Activated naive CD8-positive, alpha-beta T cell treated with anti-CD3 and anti-CD28 coated beads, Interleukin-2, amount 10 ng/mL, durations not matched to agents 7 days and 5 days (primary cell): ENCODE measurements at regions not wholly inside any gene's neighbourhood (a gene's known extent, or its start where the extent isn't known, plus 50 kb on each side); places are given as distances from the start of the nearest gene placed in this dataset.
A peak's percentile ranks its signal among the peaks of the same experiment; 100 is the strongest.

ENCODE experiments used
- ATAC-seq: fragments of 150-1000 bp; cut with Tn5 transposase; one replicate; pipeline ENCODE4 v1.10.0; 2021; ENCODE audit warnings: low read depth, moderate library complexity
- POLR2A ChIA-PET: fragments of 350-600 bp; sonication (Branson Sonifier 250); formaldehyde crosslinking; loops from one replicate; lab custom pipeline; 2021; ENCODE audit warnings: antibody characterized with exemption; lab: Charles Lee
- DNase-seq: peaks from one replicate; pipeline ENCODE4 v3.0.0; 2021
- H3K27ac Mint-ChIP-seq: one replicate; pipeline ENCODE4 v1.8.0; 2022; ENCODE audit warnings: mild to moderate bottlenecking, mixed read lengths
- H3K27me3 Mint-ChIP-seq: one replicate; pipeline ENCODE4 v1.8.0; 2022; ENCODE audit warnings: mild to moderate bottlenecking, moderate library complexity, mixed read lengths
- H3K36me3 Mint-ChIP-seq: one replicate; pipeline ENCODE4 v1.8.0; 2021; ENCODE audit warnings: mild to moderate bottlenecking, mixed read lengths
- H3K4me1 Mint-ChIP-seq: one replicate; pipeline ENCODE4 v1.8.0; 2021; ENCODE audit warnings: mixed read lengths
- H3K4me3 Mint-ChIP-seq: one replicate; pipeline ENCODE4 v1.8.0; 2022; ENCODE audit warnings: mild to moderate bottlenecking, moderate library complexity, mixed read lengths
- H3K9me3 Mint-ChIP-seq: one replicate; pipeline ENCODE4 v1.8.0; 2021; ENCODE audit warnings: mixed read lengths

DNA sequence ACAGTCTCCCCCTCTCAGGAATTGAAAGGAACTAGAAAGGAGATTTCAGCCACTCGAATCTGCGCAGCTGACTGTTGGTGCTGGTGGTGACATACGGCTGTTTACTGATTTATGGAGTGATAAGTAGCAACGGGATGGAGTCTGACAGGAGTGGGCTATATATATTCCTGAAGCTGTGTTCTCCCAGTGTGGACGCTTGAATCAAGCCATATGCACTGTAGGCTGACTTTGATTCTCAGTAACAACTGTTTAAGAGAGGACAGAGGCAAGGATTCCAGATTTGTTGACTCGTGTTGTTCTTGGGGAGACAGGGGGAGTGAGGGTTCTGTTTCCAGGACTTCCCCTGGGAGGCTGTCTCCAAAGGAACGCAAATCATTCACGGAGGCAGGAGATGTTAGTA, 260.1 kb upstream of the AUTS2 start:
- no peak overlapping the region for H3K4me3 Mint-ChIP-seq
- peaks cover 8% of the 10 kb centered on the region for H3K9me3 Mint-ChIP-seq
- H3K27me3 Mint-ChIP-seq = no peaks in the 10 kb centered on the region
- H3K27ac Mint-ChIP-seq = no peak overlapping the region
- POLR2A ChIA-PET = no interaction called here
- no peak for DNase-seq
- ATAC-seq = no peak
- H3K36me3 Mint-ChIP-seq = no peaks in the 10 kb centered on the region
- H3K4me1 Mint-ChIP-seq = no peaks in the 10 kb centered on the region

DNA sequence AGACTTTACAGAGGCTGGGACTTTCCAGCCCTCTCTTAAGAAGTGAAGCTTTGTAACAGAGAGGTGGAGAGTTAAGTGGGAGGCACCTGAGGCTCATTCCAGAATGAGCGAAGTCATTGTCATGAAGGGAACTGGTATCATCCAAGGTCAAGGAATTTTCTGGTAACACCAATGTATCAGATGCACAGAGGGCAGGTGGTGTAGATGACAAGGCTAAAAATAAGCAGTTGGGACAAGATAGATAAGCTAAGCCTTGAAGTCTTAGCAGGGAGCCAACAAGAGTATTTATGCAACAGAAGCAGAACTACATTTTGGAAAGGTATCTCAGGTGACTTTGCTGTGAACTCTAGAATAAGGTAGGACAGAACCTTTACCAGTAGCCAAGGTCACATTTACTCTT, 257.0 kb upstream of the AUTS2 start:
- DNase-seq = no peak
- POLR2A ChIA-PET = no interaction called here
- ATAC-seq = no peak
- H3K27me3 Mint-ChIP-seq = no peaks in the 10 kb centered on the region
- peaks cover 7% of the 10 kb centered on the region for H3K9me3 Mint-ChIP-seq
- no peaks in the 10 kb centered on the region for H3K4me1 Mint-ChIP-seq
- no peak overlapping the region for H3K27ac Mint-ChIP-seq
- H3K4me3 Mint-ChIP-seq = no peak overlapping the region
- no peaks in the 10 kb centered on the region for H3K36me3 Mint-ChIP-seq

DNA sequence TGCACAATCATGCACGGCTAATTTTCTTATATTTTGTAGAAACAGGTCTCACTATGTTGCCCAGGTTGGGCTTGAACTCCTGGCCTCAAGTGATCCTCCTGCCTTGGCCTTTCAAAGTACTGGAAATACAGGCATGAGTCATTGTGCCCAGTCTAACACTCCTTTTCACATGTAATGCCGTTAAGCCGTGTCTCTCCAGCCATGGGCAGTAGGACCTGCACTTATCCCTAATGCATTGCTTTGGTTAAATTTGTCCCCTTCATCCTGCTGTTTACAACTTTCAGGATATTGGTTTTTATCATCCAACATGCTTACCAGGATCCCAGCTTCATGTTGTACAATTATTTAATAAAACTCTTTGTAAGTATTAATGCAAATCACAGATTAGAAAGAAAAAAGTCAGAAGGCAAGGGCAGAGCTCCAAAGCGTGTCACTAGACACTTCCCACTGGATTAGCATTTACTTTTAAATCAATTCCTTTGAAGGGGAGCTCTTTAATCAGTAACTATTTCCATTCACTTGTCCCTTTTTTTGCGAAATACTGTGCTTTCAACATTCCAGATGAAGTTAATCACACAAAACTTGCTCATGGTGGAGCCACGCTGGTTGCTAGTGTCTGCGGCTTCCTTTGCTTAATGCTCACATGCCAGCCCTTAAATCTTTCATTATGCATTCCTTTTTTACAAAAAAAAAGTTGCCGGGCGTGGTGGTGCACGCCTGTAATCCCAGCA, 256.0 kb upstream of the AUTS2 start:
- no peak for DNase-seq
- Mint-ChIP-seq H3K4me3 (no peak overlapping the region), H3K4me1 (no peaks in the 10 kb centered on the region), H3K9me3 (peaks cover 6% of the 10 kb centered on the region), H3K27ac (no peak overlapping the region), H3K27me3 (no peaks in the 10 kb centered on the region), H3K36me3 (no peaks in the 10 kb centered on the region)
- POLR2A ChIA-PET = no interaction called here
- ATAC-seq = no peak

DNA sequence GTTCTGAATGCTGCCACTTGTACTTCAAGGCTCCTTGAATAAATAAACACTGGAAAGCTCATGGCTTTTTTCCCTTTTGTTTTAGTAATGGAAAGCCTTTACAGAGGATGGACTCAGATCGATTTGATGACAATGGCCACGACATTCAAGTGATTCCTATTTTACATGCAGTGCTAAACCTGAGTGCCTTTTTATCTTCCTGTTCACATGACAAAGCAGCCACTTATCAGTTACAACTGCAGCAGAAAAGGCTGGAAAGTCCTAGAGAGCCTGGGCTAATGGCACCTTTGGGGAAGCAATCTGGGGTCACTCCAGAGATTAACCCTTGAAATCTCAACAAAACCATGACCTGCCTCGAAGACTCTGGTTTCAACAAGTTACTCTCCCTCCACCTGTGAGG, 249.0 kb upstream of the AUTS2 start:
- POLR2A ChIA-PET = no interaction called here
- Mint-ChIP-seq H3K27me3 (no peaks in the 10 kb centered on the region), H3K4me1 (no peaks in the 10 kb centered on the region), H3K27ac (no peak overlapping the region), H3K36me3 (no peaks in the 10 kb centered on the region), H3K9me3 (peaks cover 2% of the 10 kb centered on the region), H3K4me3 (no peak overlapping the region)
- DNase-seq (no peak), ATAC-seq (no peak)

DNA sequence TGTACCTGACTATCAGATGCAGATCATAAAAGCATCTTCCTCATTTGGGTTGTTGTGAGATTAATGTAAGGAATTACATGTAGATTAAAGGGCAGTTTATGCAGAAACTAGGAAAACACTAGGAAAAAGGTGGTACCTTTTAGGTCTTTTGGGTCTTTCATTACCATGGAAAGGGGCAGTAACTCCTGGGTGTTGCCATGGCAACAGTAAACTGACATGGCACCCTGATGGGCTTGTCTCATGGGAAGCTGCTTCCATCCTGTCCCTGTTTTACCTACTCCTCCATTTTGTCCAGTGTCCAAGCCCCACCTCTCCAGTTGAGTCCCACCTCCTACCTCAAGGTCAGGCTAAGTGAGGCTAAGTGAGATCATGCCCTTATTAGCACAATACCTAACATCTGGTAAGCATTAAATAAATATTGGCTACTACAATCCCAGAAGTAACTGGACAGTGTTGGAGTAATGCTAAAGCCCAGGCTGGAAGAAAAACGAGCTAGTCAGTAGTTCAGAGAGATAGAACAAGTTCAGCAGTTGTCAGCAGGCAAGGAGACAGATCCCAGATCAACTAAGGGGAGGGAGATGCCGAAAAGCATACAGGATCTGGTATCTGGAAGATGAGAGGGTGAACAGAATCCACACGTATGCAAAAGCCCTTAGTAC, 240.0 kb upstream of the AUTS2 start:
- H3K4me1 Mint-ChIP-seq = no peaks in the 10 kb centered on the region
- H3K36me3 Mint-ChIP-seq = no peaks in the 10 kb centered on the region
- H3K9me3 Mint-ChIP-seq = no peaks in the 10 kb centered on the region
- POLR2A ChIA-PET = no interaction called here
- ATAC-seq (no peak), DNase-seq (no peak)
- H3K27me3 Mint-ChIP-seq = no peaks in the 10 kb centered on the region
- no peak overlapping the region for H3K27ac Mint-ChIP-seq
- no peak overlapping the region for H3K4me3 Mint-ChIP-seq

DNA sequence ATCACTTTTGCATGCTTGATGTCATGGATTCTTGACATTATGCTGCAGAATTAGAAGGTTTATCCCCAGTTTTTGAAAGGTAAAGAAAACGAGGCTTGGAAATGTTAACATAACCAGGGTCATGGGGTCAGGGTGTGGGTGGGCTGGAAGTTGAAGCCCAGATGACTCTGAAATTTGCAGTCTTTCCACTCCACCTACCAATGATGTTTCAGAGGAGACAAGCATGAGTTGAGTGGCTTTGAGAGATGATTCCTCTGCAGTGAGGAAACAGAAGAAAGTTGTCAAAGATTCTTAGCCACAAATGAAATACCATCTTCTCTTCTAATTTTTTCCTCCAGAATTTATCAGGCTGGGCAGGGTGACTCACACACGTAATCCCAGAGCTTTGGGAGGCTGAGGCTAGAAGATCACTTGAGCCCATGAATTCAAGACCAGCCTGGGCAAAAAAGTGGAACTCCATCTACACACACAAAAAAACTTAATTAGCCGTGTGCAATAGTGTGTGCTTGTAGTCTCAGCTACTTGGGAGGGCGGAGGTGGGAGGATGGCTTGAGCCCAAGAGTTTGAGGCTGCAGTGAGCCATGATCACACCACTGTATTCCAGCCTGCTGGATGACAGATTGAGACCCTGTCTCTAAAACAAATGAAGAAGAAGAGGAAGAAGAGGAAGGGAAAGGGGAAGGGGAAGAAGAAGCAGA, 239.1 kb upstream of the AUTS2 start:
- Mint-ChIP-seq H3K4me1 (no peaks in the 10 kb centered on the region), H3K4me3 (no peak overlapping the region), H3K27ac (peak overlapping the region; percentile 54), H3K9me3 (no peaks in the 10 kb centered on the region), H3K27me3 (no peaks in the 10 kb centered on the region), H3K36me3 (no peaks in the 10 kb centered on the region)
- POLR2A ChIA-PET = no interaction called here
- ATAC-seq = no peak
- no peak for DNase-seq

DNA sequence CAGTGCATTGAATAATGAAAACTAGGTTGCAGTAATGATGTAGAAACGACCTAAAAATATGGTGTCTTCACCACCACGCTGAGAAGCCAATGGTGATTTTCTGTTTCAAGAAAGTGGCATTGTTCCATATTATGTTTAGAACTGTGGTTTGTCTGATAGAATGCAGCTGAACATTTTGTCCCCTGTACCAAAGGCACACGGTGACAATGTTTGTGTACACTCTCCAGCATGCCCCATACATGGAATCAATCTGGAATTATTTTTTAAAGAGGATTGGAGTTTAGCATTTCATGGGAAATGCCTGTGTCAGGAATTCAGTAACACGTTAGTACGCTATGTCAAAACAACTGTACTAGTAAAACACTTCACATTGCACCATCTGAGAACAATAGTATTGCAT, 237.4 kb upstream of the AUTS2 start:
- Mint-ChIP-seq H3K27me3 (no peaks in the 10 kb centered on the region), H3K9me3 (no peaks in the 10 kb centered on the region), H3K27ac (no peak overlapping the region), H3K4me1 (no peaks in the 10 kb centered on the region), H3K4me3 (no peak overlapping the region), H3K36me3 (no peaks in the 10 kb centered on the region)
- no peak for ATAC-seq
- DNase-seq = no peak
- POLR2A ChIA-PET = no interaction called here

DNA sequence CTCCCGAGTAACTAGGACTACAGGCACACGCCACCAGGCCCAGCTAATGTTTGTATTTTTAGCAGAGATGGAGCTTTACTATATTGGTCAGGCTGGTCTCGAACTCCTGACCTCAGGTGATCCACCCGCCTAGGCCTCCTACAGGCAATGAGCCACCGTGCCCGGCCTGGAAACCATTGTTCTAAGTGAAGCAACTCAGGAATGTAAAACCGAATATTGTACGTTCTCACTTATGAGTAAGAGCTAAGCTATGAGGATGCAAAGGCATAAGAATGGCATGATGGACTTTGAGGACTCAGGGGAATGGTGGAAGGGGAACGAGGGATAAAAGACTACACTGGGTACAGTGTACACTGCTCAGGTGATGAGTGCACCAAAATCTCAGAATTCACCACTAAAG, 235.1 kb upstream of the AUTS2 start:
- H3K4me3 Mint-ChIP-seq = no peak overlapping the region
- no peak overlapping the region for H3K27ac Mint-ChIP-seq
- H3K36me3 Mint-ChIP-seq = no peaks in the 10 kb centered on the region
- DNase-seq (no peak), ATAC-seq (no peak)
- POLR2A ChIA-PET = no interaction called here
- H3K27me3 Mint-ChIP-seq = no peaks in the 10 kb centered on the region
- no peaks in the 10 kb centered on the region for H3K4me1 Mint-ChIP-seq
- no peaks in the 10 kb centered on the region for H3K9me3 Mint-ChIP-seq

DNA sequence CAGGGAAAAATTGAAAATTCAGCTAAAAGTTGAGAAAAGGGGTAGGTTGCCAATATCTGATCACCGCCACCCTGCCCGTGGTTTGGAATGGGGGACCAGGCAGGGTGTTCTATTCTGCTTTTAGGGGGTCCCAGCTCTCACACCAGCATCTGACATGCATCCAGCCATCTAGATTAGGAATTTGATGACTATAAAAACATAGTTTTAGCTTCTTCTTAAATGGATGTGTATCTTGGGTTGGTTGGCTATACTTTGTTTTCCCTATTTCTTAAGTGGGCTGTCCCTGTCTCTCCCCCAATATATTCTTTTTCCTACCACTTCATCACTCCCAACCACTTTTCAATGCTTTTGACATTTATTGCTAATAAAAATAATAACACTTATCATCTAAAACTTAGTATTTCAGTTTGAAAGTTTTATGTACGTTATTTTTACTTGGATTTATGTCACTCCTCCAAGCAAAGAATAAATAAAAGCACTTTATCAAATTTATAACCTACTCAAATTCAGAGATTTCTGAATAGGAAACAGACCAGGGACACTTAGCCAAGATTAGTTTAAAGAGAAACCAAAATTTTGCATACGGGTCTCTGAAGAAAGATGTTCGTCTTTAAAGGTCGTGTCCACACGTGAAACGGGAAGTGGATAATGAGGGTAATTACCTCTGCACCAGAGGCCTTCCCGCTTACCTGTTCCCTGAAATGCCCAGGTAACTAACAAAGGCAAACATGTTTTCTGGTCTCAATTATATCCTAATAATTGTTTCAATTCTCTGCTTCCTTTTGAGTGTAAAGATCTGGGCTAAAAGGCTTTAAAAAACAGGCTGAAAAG, 233.2 kb upstream of the AUTS2 start:
- H3K27ac Mint-ChIP-seq = no peak overlapping the region
- POLR2A ChIA-PET = no interaction called here
- no peaks in the 10 kb centered on the region for H3K36me3 Mint-ChIP-seq
- ATAC-seq (no peak), DNase-seq (no peak)
- no peaks in the 10 kb centered on the region for H3K9me3 Mint-ChIP-seq
- no peak overlapping the region for H3K4me3 Mint-ChIP-seq
- H3K4me1 Mint-ChIP-seq = no peaks in the 10 kb centered on the region
- H3K27me3 Mint-ChIP-seq = no peaks in the 10 kb centered on the region

DNA sequence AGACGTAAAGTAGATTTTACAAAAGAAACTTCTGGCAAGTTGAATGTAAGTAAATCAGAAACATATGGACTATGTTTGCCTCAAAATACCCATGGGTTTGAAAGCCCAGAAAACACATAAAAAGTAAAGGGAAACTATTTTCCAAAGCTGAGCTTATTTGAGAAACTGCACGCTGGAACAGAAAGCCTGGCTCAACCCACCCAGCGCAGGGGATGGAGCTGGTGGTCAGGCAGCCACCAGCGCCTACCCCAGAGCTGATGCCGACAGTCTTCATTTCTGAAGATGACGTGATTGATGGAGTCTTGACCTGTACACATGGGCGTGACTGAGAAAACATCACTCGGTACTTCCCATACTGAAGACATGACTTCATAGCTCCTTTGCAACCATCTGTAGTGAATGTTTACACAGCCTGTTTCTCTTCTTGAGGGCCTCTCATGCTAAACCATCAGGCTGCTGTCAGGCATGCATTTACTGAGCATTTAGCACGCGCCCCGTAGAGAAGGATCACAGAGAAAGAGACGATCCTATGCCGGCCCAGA, 232.6 kb upstream of the AUTS2 start:
- ATAC-seq (no peak), DNase-seq (no peak)
- no peaks in the 10 kb centered on the region for H3K27me3 Mint-ChIP-seq
- H3K9me3 Mint-ChIP-seq = no peaks in the 10 kb centered on the region
- H3K4me1 Mint-ChIP-seq = no peaks in the 10 kb centered on the region
- H3K36me3 Mint-ChIP-seq = no peaks in the 10 kb centered on the region
- H3K4me3 Mint-ChIP-seq = no peak overlapping the region
- H3K27ac Mint-ChIP-seq = no peak overlapping the region
- POLR2A ChIA-PET = no interaction called here

DNA sequence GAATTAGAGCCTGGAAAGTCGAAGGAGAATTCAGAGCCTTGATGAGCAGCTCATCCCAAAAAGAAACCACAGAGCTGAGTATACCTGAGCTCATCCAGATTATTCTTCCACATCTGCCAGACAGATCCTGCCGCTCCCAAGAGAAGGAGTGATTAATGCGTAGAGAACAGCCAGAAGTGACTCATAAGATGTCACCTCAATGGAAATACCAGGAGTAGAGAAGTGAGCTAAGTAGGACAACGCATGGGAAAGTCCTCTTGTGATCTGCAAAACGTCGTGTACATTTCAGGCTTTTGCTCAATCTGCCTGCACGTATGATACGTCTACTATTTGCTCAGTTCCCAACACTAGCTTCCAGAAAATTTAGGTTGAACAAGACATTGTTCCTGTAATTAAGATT, 230.5 kb upstream of the AUTS2 start:
- no peak overlapping the region for H3K27ac Mint-ChIP-seq
- H3K36me3 Mint-ChIP-seq = no peaks in the 10 kb centered on the region
- H3K4me1 Mint-ChIP-seq = no peaks in the 10 kb centered on the region
- POLR2A ChIA-PET = no interaction called here
- no peak for DNase-seq
- H3K4me3 Mint-ChIP-seq = no peak overlapping the region
- H3K27me3 Mint-ChIP-seq = no peaks in the 10 kb centered on the region
- H3K9me3 Mint-ChIP-seq = no peaks in the 10 kb centered on the region
- ATAC-seq = no peak

DNA sequence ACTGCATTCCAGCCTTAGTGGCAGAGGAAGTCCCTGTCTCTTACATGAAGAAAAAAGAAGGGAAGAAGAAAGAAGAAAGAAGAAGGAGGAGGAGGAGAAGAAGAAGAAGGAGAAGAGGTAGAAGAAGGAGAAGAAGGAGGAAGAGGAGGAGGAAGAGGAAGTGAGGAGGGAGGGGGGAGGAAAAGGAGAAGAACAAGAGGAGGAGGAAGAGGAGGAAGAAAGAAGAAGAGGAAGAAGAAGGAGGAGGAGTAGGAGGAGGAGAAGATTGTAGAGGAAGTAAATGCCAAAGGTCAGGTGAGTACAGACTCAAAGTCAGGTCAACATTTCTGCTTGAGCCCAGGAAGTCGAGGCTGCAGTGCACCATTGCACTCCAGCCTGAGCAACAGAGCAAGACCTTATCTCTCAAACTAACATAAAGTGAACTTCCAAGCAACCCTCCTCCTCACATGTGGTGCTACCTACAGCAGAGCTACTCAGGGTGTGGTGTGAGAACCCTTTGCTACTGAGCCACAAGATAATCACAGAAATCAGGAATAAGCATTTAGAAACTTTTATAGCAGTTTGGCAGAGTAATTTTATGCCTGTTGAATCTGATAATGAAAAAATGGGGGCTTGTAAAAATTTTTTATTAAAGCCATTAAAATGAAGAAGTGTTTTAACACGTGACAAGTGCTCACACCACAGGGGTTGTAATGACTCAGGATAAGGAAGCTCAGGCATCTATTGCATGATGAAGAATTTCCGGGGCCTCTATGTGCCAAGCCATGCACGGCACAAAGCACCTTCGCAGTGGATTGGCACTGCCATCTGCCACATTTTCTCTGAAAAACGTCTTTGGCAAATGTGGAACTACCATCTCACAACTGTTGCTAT, 224.9 kb upstream of the AUTS2 start:
- ATAC-seq (no peak), DNase-seq (no peak)
- no peak overlapping the region for H3K4me3 Mint-ChIP-seq
- H3K4me1 Mint-ChIP-seq = no peaks in the 10 kb centered on the region
- no peaks in the 10 kb centered on the region for H3K27me3 Mint-ChIP-seq
- peaks cover 2% of the 10 kb centered on the region for H3K9me3 Mint-ChIP-seq
- no peaks in the 10 kb centered on the region for H3K36me3 Mint-ChIP-seq
- no peak overlapping the region for H3K27ac Mint-ChIP-seq
- POLR2A ChIA-PET = no interaction called here
